A204.1 (cell line): ENCODE measurements at regions not wholly inside any gene's neighbourhood (a gene's known extent, or its start where the extent isn't known, plus 50 kb on each side); places are given as distances from the start of the nearest gene placed in this dataset.

Source experiments
- FAIRE-seq: peaks from 2 replicates; lab custom pipeline; 2012; peaks lifted over from hg19 to GRCh38; lab: Jason Lieb, UNC

DNA sequence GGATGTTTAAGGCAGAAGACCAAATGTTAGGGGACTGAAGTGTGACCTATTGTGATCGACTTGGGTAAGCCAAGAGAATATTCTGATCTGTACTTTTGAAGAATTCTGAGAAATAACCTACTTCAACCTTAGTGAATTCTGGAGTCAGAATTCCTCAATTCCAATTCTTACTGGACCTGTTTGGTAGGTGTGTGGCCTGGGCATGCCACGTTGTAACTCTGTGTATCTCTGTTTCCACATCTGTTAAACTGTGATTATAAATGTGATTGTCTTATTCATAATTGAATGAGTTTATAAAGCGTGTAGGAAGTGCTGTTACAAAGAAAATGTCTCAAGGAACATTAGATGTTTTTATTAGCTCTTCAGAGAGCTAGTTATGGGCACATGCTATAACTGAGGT is 64.5 kb downstream of the TUSC1 start:
- no peak for FAIRE-seq

DNA sequence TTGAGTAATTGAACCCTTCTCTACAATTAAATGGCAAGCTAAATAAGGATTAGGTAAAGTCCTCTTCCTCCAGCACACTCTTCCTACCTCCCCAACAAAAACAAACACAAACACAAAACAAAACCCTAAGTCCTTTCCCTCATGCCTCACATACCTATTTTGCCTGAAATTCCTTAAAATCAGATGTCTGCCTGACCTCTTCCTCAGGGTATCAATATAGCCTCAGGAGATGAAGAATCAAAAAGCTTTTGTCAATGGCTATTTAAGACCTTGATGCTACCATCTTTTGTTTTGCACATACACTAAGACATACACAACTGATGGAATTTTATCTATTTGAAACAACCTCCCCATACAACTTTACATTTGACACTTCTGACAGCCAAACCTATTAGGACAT is 75.1 kb downstream of the TUSC1 start:
- FAIRE-seq, result no peak

DNA sequence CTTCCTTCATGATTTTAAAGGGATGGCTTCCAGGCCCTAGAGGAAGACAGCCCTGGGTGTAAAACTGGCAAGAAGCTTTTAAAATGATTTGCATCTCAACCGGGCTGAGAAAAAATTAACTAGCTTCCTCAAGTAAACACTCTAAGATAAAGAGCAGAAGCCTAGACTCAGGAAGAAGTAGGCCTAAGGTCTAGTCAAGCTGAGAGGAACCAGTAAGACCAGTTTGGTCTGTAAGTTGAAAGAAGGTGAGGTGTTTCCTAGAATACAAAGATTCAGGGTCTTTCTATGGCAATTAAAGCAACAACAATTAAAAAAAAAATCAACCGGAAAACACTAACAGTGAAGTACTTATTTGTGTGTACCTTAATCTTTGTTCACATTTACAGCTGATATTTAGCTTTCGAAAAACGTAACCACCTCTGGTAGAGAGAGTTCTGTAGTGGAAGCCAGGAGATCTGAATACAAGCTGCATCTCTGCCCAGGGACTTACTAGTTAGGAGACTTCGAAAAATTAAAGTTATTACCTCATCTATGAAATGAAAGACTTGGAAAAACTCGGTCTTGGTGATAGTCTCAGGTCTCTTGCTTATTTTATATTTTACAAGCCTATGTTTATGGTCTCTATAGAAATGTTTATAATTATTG is 75.7 kb downstream of the TUSC1 start:
- no peak for FAIRE-seq

DNA sequence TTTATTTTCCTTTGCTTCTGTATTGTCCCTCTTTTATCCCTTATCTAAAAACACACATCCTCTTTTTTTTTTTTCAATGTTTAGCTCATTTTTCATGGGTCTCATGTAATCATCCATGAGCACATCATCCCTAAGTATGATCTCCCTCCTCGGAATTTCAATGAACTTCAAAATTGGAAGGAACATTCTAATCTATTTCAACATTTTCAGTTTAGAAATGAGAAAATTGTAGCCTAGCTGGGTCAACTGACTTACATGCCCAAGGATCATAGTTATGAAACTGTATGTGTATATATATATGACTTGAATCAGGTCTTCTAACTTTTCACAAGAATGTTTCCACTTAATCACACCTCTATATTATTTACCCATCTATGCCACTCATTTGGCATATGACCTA is 77.7 kb downstream of the TUSC1 start:
- FAIRE-seq, result no peak

DNA sequence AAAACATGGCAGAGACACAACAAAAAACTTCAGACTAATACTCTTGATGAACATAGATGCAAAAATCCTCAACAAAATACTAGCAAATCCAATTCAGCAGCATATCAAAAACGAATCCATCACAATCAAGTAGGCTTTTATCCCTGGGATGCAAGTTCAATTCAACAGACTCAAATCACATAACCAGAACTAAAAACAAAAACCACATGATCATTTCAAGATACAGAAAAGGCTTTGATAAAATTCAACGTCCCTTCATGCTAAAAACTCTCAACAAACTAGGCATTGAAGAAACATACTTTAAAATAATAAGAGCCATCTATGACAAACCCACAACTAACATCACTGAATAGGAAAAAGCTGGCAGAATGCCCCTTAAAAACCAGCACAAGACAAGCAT is 93.6 kb downstream of the TUSC1 start:
- FAIRE-seq, result no peak

DNA sequence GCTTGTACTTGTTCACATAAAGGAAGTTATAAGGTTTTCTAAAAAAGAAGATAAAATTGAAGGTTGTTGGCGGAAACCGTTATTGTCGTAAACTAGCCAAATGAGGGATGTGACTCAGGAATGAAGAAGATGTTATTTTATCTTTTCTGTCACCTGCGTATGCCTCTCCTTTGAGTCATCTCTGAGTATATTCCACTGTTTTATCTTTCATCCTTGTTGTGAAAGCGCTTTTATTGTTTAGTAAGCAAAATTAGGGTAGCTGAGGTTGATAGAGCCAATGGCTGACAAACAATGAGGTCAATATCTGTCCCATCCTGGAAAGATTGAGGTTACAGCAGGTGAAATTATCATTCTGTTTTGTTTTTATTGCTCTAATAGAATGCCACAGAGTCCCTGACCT is 105.0 kb downstream of the TUSC1 start:
- FAIRE-seq, result no peak

DNA sequence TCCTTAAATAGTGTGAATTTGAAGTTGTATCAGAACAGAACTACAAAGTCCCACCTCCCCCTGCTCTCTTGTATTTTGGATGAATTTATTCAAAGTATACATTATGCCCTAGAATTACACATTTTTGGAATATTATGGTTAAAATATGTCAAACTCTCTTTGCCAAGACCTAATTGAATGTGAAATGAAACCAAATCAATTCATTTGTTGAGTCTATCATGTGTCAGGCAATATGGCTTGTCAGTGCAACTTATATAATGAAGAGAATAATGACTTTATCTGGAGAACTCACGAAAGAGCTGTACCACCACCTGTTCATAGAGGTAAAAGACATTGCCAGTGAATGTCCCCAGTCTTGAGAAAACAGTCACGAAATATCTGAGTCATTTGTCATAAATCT is 106.8 kb downstream of the TUSC1 start:
- no peak for FAIRE-seq

DNA sequence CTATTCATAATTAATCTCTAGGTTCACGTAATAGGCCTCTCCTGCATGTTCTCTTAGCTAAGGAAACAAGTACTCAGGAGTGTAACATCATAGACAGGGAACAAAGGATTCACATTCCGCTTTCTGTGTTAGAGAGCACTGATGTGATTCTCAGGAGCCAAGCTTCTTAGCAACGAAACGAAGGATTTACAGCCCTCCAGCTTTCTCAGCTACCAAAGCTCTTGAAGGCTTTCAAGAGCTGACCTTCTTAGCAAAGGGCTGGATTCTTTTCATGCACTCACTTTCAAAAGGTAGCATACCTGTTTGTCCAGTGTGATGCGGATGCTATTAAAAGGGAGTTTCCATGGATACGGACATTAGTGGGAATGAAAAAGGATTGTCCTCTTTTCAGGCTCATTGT is 107.4 kb downstream of the TUSC1 start:
- FAIRE-seq, result no peak

DNA sequence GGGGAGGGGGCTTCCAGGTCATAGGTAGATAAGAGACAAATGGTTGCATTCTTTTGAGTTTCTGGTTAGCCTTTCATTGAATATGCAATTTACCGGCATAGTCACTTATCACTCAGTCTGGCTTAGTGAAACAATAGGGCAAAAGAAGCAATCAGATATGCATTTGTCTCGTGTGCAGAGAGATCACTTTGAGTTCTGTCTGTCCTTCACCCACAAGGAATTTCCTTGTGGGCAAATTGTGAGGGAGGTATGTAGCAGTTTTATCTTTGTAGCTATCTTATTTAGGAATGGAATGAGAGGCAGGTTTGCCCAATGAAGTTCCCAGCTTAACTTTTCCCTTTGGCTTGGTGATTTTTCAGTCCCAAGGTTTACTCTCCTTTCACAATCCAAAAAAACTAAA is 116.1 kb downstream of the TUSC1 start:
- FAIRE-seq, result no peak

DNA sequence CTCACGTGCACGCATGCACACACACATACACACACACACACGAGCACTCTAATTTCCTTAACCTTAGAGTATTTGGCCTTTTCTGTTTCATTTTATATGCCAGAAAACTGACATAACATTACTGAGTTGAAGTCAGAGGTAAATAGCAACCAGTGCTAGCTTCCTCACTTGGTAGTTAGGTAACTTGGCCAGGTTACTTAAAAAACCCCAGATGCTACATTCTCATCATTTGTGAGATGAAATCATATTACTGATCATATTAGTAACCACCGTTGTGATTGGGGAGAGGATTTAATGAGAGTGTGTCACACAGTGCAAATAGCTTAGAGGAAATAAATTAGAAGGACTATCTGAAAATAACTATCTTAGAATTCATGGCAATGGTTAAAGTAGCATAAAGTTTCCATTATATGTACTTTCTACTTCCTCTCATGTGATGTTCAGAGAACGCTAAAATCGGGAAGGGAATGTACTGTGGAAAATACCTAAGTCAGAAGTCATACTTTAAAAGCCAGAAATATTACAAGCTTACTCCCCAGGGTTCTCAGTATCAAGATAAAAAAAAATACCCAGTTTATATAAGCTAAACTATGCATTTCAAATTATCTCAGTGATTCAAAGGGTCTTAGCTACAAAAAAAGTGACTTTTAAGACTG is 120.5 kb downstream of the TUSC1 start:
- no peak for FAIRE-seq

DNA sequence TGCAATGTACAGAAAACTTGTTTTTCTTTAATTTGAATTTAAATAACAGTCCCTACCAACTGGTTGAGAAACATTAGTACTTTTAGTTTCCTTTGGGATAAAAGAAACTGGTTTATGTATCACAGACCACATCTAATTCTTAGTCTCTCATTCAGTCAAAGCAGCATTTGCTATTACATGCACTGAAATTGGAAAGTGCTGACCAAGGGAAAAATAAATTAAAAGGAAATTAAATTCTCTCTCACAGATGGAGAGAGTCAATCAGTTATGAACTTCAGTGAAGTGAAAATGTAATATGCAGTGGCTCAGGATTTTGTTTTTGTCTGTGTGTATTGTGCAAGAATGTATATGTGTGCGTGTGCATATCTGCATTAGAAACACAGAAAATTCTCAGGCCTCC is 121.7 kb downstream of the TUSC1 start:
- FAIRE-seq, result no peak

DNA sequence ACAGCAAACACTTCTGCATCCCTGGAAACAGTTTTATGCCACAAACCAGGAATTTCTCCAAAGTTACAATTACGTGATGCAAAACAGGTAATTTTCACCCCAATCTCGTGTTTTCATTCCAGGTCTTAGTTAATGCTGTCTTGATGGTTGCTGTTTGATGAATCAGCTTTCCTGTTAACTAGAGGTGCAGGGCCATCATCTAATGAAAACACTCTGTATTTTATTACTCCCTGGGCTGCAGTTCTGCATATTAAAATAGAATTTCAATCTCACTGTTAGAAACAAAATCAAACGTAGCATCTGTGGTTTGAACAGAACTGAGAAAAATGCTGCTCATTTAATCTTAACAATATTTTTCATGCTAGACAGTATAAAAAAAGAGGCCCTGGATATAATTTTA is 129.4 kb downstream of the TUSC1 start:
- FAIRE-seq, result no peak

DNA sequence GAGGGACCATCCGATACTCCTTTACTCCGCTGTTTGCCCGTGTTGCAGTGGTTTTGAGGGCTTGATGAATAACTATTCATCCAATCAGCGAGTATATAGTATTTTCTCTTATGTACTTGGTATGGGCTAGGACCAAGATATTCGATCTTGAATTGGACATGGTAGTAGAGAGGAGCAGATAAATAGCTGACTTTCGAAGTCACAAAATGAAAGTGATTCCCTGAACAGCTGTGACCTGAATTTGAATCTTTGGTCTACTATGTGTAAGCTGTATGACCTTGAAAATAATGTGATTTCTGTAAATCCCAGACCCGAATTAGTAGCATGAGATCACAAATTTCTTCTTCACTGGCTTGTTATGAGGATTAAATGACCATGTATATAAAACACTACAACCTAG is 134.4 kb downstream of the TUSC1 start:
- no peak for FAIRE-seq

DNA sequence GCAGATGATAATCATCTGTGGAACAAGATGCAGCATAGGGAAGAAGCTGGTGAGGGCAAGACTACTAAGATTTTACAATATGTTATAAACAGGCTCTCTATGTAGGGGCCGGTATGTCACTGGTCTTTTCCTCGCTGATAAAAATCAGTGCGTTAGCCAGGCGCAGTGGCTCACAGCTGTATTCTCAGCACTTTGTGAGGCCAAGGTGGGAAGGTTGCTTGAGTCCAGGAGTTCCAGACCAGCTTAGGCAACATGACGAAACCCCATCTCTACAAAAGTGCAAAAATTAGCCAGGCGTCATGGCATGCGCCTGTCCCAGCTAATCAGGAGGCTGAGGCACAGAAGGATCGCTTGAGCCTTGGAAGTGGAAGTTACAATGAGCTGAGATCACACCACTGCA is 135.9 kb downstream of the TUSC1 start:
- FAIRE-seq, result no peak

DNA sequence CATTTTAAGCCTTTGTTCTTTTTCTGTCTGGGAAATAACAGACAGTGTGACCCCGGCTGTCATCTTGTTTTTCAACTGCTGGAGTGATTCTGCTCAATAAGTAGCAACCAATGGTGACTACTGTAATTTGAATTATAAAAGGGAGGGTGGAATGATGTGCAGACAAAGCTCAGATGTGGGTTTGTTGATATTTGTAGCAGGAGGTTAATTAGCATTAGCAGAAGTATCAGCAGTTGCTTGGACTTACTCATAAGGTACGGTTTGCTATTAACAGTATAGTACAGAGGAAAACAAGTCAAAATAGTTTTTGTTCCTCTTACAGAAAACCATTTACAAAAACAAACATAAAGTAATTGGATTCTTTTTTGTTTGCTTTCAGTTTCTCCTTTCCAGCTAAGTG is 140.4 kb downstream of the TUSC1 start:
- FAIRE-seq, result no peak

DNA sequence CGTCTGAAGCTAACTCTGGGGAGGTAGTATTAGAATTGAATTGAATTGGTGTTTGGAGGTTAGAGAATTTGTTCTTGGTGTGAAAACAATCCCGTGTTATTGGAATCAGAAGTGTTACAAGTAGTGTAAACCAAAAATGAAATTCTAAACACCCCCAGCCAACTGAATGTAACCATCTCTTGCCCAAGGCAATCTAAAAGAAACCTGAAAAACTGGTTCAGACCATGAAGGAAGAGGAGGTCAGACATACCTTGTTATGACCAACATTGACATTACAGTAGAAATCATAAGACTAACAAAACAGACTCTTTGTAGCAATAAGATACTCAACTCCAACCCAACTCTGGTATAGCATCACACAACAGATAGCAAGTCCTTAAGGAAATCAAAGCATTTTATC is 159.0 kb downstream of the TUSC1 start:
- FAIRE-seq, result no peak

DNA sequence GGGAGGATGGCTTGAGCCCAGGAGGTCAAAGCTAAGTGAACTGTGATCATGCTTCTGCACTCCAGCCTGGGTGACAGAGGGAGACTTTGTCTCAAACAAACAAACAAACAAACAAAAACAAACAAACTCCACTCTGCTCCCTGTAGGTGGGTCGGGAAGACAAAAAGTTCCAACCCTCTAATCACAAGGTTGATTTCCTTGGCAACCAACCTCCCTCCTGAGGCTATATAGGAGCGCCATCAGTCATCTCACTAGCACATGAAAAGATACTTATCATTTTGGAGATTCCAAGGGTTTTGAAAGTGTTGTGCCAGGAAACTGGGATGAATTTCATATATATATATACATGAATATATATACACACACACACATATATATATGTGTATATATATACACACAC is 160.5 kb downstream of the TUSC1 start:
- FAIRE-seq, result no peak

DNA sequence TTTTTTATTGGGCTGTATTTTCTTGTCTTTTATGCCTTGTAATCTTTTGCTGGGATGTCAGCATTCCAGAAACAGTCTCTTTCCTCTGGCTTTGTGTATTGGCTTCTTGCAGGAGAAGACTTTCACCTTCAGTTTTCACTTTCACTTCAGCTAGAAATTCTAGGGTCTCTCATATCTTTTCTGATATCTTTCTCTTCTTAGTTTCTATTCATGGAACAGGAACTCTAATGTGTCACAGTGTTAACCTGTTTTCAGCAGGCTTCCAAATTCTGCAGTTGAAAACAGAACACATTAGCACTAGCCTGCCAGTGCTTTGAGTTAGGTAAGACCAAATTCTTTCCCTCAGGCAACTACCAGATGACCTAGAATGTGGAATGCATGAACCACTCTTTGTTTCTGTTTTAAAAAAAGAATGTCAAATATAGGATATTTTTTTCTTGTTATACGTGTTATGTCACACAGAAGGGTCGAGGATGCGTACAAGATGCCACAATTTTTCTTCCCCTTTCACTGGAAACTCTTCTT is 164.7 kb downstream of the TUSC1 start:
- no peak for FAIRE-seq

DNA sequence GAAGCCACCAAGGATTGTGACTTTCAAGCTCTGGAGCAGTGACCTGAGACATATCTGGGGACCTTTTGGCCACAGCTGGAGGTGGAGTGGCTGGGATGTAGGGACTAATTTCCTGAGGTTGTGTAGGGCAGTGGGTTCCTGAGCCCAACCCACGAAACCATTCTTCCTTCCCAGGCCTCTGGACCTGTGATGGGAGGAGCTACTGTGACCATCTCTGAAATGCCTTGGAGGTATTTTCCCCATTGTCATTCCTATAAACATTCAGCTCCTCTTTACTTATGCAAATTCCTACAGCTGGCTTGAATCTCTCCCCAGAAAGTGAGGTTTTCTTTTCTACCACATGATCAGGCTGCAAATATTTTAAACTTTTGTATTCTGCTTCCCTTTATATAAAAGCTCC is 172.6 kb downstream of the TUSC1 start:
- FAIRE-seq, result no peak

DNA sequence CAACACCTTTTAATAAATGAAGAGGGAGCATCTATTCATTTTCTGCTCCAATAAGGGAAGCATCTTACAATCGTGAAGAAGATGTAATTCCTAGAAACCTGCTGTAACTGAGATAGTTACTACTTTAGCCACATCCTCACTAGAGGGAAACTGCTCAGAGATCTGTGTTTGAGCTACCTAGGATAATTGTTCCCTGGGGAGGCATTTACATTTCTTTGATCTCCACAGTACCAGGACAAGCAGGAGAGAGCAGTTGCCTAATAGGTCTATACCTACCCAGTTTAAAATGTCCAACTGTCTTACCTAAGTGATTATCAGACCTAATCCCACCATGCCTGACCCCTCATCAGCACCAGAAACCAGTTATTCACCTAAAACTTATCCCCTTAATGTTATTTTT is 196.9 kb downstream of the TUSC1 start:
- no peak for FAIRE-seq

DNA sequence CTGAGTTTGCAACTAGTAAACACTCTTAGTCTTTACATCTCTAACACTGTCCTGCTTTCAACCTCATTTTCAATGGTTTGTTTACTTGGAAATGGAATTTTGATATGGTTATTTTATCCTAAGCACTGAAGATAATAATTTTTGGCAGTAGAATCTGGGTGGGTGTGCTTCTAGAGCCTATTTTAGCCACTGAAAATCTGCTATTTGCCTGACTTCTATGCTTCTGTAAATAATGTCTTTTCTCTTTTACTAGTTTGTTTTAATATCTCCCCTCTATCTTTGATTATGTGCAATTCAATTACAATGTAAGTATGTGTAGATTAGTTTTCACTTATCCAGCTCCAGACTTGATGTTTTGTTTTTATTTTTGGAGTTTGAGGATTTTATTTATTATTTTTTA is 197.5 kb downstream of the TUSC1 start:
- no peak for FAIRE-seq

DNA sequence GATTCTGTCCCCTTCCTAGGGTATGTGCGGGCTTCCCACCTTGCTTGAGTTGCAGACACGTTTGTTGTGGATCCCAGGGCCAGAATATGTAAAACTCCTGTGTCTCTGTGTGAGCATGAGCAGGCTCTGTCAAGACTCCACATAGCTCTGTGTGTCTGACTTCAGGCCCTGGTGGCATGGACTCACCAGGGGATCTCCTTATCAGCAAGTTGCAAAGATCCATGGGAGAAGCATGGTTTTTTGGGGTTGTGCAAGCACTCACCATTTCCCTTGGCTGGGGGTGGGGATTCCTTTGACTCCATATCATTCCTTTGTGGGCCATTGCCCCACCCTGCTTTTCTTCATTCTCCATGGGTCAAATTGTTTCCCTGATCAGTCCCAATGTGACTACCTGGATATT is 205.6 kb downstream of the TUSC1 start:
- FAIRE-seq, result no peak

DNA sequence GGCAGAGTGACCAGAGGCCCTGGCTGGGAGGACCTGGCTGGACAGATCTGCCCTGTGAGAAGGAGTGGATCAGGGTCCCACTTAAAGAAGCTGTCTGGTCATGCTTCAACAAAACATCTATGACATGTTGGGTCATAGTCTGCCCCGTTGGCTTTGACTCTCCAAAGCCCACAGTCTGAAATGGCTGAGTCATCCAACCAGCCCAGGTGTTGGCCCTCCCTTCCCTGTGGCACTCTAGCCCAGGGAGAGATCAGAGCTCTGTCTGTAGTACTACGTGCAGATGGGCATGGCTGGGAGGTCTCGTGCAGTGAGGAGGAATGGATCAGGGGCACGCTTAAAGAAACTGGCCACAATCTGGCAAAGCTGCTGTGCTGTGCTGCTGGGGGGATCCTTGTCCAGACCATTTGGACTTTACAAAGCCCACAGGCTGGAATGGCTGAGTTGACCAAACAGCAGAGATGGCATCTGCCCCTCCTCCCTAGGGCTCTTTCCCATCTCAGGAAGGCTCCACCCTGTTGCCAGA is 206.1 kb downstream of the TUSC1 start:
- FAIRE-seq, result no peak

DNA sequence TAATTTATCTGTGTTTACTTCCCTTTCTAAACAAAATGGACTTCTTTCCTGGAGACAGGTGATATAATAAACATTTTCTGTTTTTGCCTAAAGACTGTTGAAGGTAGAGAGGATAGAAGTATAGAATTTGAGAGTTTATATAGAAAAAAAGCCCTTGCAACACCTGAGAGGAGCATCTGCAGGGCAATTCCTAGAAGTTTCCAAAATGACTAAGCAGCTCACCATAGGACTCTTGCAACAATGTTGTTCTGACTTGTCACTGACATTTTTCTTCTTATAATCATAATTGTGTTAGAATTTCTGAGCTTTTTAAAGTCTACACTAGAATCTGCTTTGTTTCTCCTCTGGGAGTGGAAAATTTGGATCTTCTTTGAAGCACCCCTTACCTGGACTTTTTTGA is 216.8 kb downstream of the TUSC1 start:
- FAIRE-seq, result no peak
